Liver (tissue), 3 donors: ENCODE measurements at regions not wholly inside any gene's neighbourhood (a gene's known extent, or its start where the extent isn't known, plus 50 kb on each side); places are given as distances from the start of the nearest gene placed in this dataset.

Experiments
- ATF3 ChIP-seq: IDR thresholded peaks from 2 replicates; pipeline ENCODE4 v1.6.1; 2016; ENCODE audit warnings: antibody characterized with exemption
- CTCF ChIP-seq: fragments of 150-350 bp; IDR thresholded peaks from 2 replicates; pipeline ENCODE4 v1.5.1; 2017; ENCODE audit warnings: improper control_type of control experiment, low read depth, low read length; ENCODE audit not compliant: missing input control
- EGR1 ChIP-seq, 2 donors: IDR thresholded peaks; 2 replicates each; pipeline ENCODE4 v1.6.1; 2016 to 2018; ENCODE audit warnings: antibody characterized with exemption in 2 of 2, low read depth in 2 of 2
- FOXA1 ChIP-seq: IDR thresholded peaks from 2 replicates; pipeline ENCODE4 v1.6.1; 2016; ENCODE audit warnings: antibody characterized with exemption
- HNF4G ChIP-seq: IDR thresholded peaks from 2 replicates; pipeline ENCODE4 v1.6.1; 2016; ENCODE audit warnings: antibody characterized with exemption
- JUND ChIP-seq, 2 donors: IDR thresholded peaks; 2 replicates each; pipeline ENCODE4 v1.6.1; 2016; ENCODE audit warnings: antibody characterized with exemption in 2 of 2
- MAX ChIP-seq: IDR thresholded peaks from 2 replicates; pipeline ENCODE4 v1.6.1; 2016; ENCODE audit warnings: antibody characterized with exemption
- RAD21 ChIP-seq, 2 donors: IDR thresholded peaks; 2 replicates each; pipeline ENCODE4 v1.6.1; 2016; ENCODE audit warnings: antibody characterized with exemption in 2 of 2, mild to moderate bottlenecking in 2 of 2
- REST ChIP-seq: IDR thresholded peaks from 2 replicates; pipeline ENCODE4 v1.6.1; 2016; ENCODE audit warnings: antibody characterized with exemption, mild to moderate bottlenecking
- RXRA ChIP-seq, 2 donors: IDR thresholded peaks; 2 replicates each; pipeline ENCODE4 v1.6.1; 2017 to 2018; ENCODE audit warnings: antibody characterized with exemption in 2 of 2, mild to moderate bottlenecking in 1 of 2
- SP1 ChIP-seq: IDR thresholded peaks from 2 replicates; pipeline ENCODE4 v1.6.1; 2018; ENCODE audit warnings: antibody characterized with exemption, mild to moderate bottlenecking
- TAF1 ChIP-seq: conservative IDR thresholded peaks from 2 replicates; pipeline ENCODE4 v1.6.1; 2016; ENCODE audit warnings: antibody characterized with exemption, mild to moderate bottlenecking
- YY1 ChIP-seq: IDR thresholded peaks from 2 replicates; pipeline ENCODE4 v1.6.1; 2016; ENCODE audit warnings: antibody characterized with exemption, mild to moderate bottlenecking
- ZBTB33 ChIP-seq: IDR thresholded peaks from 2 replicates; pipeline ENCODE4 v1.6.1; 2016; ENCODE audit warnings: antibody characterized with exemption
- donor health status: healthy.
- donor health status: healthy.

- TF ChIP-seq CTCF (no peak), SP1 (no peak), ZBTB33 (no peak), FOXA1 (no peak), EGR1 (IDR thresholded peaks at IDR 0.05; ENCODE audit: low read depth in 2 of 2) (no peak), REST (no peak), RAD21 (IDR thresholded peaks at IDR 0.05) (no peak), ATF3 (no peak), JUND (IDR thresholded peaks at IDR 0.05) (no peak), TAF1 (no peak), MAX (no peak), RXRA (IDR thresholded peaks at IDR 0.05) (no peak), YY1 (no peak), HNF4G (no peak)
Measured at GRCh38 chr7:19830604-19831003, 57.2 kb upstream of the TMEM196 start.
